GM12874 (cell line): ENCODE measurements at regions not wholly inside any gene's neighbourhood (a gene's known extent, or its start where the extent isn't known, plus 50 kb on each side); places are given as distances from the start of the nearest gene placed in this dataset.

Experiments
- CTCF ChIP-seq: IDR thresholded peaks from 2 replicates; pipeline ENCODE4 v1.5.1; 2011; ENCODE audit warnings: low read depth, mild to moderate bottlenecking, control low read depth, low read length, moderate library complexity; ENCODE audit not compliant: insufficient read depth

GRCh38 chr17:13321951-13322701 lies 279.6 kb downstream of the HS3ST3A1 start:
- no peak for TF ChIP-seq CTCF

- TF ChIP-seq CTCF = no peak
Observed at GRCh38 chr17:13320046-13320785, 281.5 kb downstream of the HS3ST3A1 start.

- no peak for TF ChIP-seq CTCF
Observed at GRCh38 chr17:13316657-13317056, 285.1 kb downstream of the HS3ST3A1 start.

- no peak for TF ChIP-seq CTCF
Observed at GRCh38 chr17:13311306-13311705, 290.4 kb downstream of the HS3ST3A1 start.

GRCh38 chr17:13310858-13311257 lies 290.9 kb downstream of the HS3ST3A1 start:
- no peak for TF ChIP-seq CTCF

DNA sequence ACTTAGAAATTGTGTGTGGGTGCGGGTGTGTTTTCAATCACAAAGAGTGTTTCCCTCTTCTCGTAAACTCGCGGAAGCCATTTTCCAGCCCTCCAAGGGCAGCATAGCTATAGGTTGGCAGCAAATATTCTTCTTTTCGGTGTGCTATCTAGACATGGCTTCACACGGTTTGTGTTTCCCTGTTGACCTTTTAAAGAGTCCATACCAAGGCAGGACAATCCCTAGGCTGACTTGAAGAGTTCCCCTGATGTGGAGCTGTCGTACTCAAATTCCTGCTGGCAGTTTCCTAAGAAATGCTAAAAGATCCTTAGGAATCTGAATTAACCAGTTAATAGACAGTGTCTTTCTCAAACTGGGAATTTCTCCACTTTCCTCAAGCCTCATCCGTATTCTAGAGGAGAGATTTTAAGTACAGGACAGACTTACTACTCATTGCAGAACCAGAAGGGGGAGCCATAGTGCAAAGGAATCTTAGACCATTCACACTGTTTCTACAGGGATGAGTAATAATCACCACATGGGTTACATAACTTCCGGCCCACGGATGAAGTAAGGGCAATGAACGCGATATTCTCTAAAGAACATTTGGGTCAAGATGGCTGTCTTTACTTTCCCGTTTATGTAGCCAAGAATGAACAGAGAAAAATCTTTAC lies 288.6 kb upstream of the ELAC2 start:
- TF ChIP-seq CTCF = no peak

- TF ChIP-seq CTCF = no peak
Observed at GRCh38 chr17:13302983-13303382, 285.2 kb upstream of the ELAC2 start.
